GM12892 (cell line): ENCODE measurements at regions not wholly inside any gene's neighbourhood (a gene's known extent, or its start where the extent isn't known, plus 50 kb on each side); places are given as distances from the start of the nearest gene placed in this dataset.

Experiments
- POLR2A ChIP-seq: IDR thresholded peaks from 2 replicates; pipeline ENCODE4 v1.6.1; 2011; ENCODE audit warnings: low read depth, low read length, control low read depth
- TAF1 ChIP-seq: IDR thresholded peaks from 2 replicates; pipeline ENCODE4 v1.6.1; 2011; ENCODE audit warnings: low read depth, mild to moderate bottlenecking, control low read depth, low read length, borderline replicate concordance

DNA sequence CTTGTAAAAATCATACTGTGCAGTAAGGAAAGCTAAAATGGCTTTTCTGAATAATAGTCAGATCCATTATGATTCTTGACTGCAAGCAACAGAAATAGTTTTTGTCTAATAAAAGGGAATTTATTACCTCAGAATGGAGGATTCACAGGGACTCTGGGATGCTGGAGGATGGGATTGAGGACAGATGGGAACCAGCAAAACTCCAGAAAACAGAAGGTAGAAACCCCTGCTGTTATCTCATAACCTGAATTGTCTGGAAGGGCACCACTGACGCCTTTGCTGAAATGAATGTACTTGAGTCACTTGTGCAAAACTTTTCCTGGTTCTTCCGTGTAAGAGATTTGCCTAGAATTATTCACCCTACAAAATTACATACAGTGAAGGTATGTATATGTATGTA is 58.6 kb upstream of the DMAC1 start:
- TF ChIP-seq POLR2A (no peak), TAF1 (no peak)
